Activated T-helper 17 cell treated with anti-CD3 and anti-CD28 coated beads, Interleukin-2, amount 50 U/mL, for 72 hours (primary cell): ENCODE measurements at regions not wholly inside any gene's neighbourhood (a gene's known extent, or its start where the extent isn't known, plus 50 kb on each side); places are given as distances from the start of the nearest gene placed in this dataset.
"Not testable (repeated sequence)": the region's sequence is repeated elsewhere in the genome, so short reads cannot be mapped to it uniquely, and the experiment has no call there.

Experiments
- ATAC-seq: fragments of 150-1000 bp; cut with Tn5 transposase; replicated peaks from 2 replicates; pipeline ENCODE4 v1.10.0; 2021; ENCODE audit warnings: mild to moderate bottlenecking, moderate library complexity
- H3K27ac Mint-ChIP-seq: one replicate; pipeline ENCODE4 v1.8.0; 2022; ENCODE audit warnings: mixed read lengths
- H3K27me3 Mint-ChIP-seq: one replicate; pipeline ENCODE4 v1.8.0; 2022; ENCODE audit warnings: mixed read lengths
- H3K36me3 Mint-ChIP-seq: one replicate; pipeline ENCODE4 v1.8.0; 2022; ENCODE audit warnings: low read depth, mild to moderate bottlenecking, mixed read lengths
- H3K4me1 Mint-ChIP-seq: one replicate; pipeline ENCODE4 v1.8.0; 2022; ENCODE audit warnings: mixed read lengths
- H3K4me3 Mint-ChIP-seq: one replicate; pipeline ENCODE4 v1.8.0; 2022; ENCODE audit warnings: mild to moderate bottlenecking, mixed read lengths
- H3K9me3 Mint-ChIP-seq: one replicate; pipeline ENCODE4 v1.8.0; 2022; ENCODE audit warnings: mixed read lengths

GRCh38 chr2:57707794-57708193 lies 338.8 kb upstream of the VRK2 start:
- not testable (repeated sequence) for H3K9me3 Mint-ChIP-seq, H3K4me1 Mint-ChIP-seq, H3K36me3 Mint-ChIP-seq, H3K27me3 Mint-ChIP-seq, ATAC-seq, H3K4me3 Mint-ChIP-seq, H3K27ac Mint-ChIP-seq

GRCh38 chr2:57711991-57712390 lies 334.6 kb upstream of the VRK2 start:
- Mint-ChIP-seq H3K4me3 (no peak overlapping the region), H3K9me3 (no peaks in the 10 kb centered on the region), H3K27ac (no peak overlapping the region), H3K27me3 (no peaks in the 10 kb centered on the region), H3K4me1 (no peaks in the 10 kb centered on the region), H3K36me3 (no peaks in the 10 kb centered on the region)
- no peak for ATAC-seq

GRCh38 chr2:57720728-57721627 lies 325.6 kb upstream of the VRK2 start:
- ATAC-seq = peak; percentile 75
- Mint-ChIP-seq H3K27me3 (peaks cover 4% of the 10 kb centered on the region), H3K9me3 (no peaks in the 10 kb centered on the region), H3K27ac (no peak overlapping the region), H3K36me3 (no peaks in the 10 kb centered on the region), H3K4me1 (no peaks in the 10 kb centered on the region), H3K4me3 (peak overlapping the region; percentile 29)

- Mint-ChIP-seq H3K27ac (no peak overlapping the region), H3K4me1 (peaks cover 5% of the 10 kb centered on the region), H3K4me3 (no peak overlapping the region), H3K36me3 (no peaks in the 10 kb centered on the region), H3K27me3 (peaks cover 4% of the 10 kb centered on the region), H3K9me3 (peaks cover 3% of the 10 kb centered on the region)
- no peak for ATAC-seq
These were observed 321.2 kb upstream of the VRK2 start for GRCh38 chr2:57725337-57725947.

- Mint-ChIP-seq H3K4me1 (peaks cover 5% of the 10 kb centered on the region), H3K9me3 (peaks cover 3% of the 10 kb centered on the region), H3K27ac (no peak overlapping the region)
These were observed 320.3 kb upstream of the VRK2 start for GRCh38 chr2:57726294-57726693.

GRCh38 chr2:57728691-57729090 lies 317.9 kb upstream of the VRK2 start:
- Mint-ChIP-seq H3K27me3 (peaks cover 4% of the 10 kb centered on the region), H3K27ac (no peak overlapping the region), H3K4me3 (no peak overlapping the region), H3K9me3 (peaks cover 3% of the 10 kb centered on the region), H3K36me3 (no peaks in the 10 kb centered on the region), H3K4me1 (peaks cover 5% of the 10 kb centered on the region)
- ATAC-seq = no peak

More at GRCh38 chr2:57726294-57726693, 320.3 kb upstream of the VRK2 start:
- H3K27me3 Mint-ChIP-seq = peaks cover 4% of the 10 kb centered on the region
- no peak overlapping the region for H3K4me3 Mint-ChIP-seq
- peak; percentile 32 for ATAC-seq
- no peaks in the 10 kb centered on the region for H3K36me3 Mint-ChIP-seq

GRCh38 chr2:57733956-57734355 lies 312.6 kb upstream of the VRK2 start:
- no peak for ATAC-seq
- Mint-ChIP-seq H3K9me3 (no peaks in the 10 kb centered on the region), H3K27ac (no peak overlapping the region), H3K27me3 (no peaks in the 10 kb centered on the region), H3K4me3 (no peak overlapping the region), H3K4me1 (no peaks in the 10 kb centered on the region), H3K36me3 (no peaks in the 10 kb centered on the region)

GRCh38 chr2:57740891-57741290 lies 305.7 kb upstream of the VRK2 start:
- no peak overlapping the region for H3K27ac Mint-ChIP-seq
- no peaks in the 10 kb centered on the region for H3K4me1 Mint-ChIP-seq
- H3K27me3 Mint-ChIP-seq = no peaks in the 10 kb centered on the region
- no peaks in the 10 kb centered on the region for H3K36me3 Mint-ChIP-seq
- no peaks in the 10 kb centered on the region for H3K9me3 Mint-ChIP-seq
- ATAC-seq = no peak
- H3K4me3 Mint-ChIP-seq = no peak overlapping the region

GRCh38 chr2:57753636-57754035 lies 293.0 kb upstream of the VRK2 start:
- Mint-ChIP-seq H3K36me3 (no peaks in the 10 kb centered on the region), H3K27me3 (no peaks in the 10 kb centered on the region), H3K4me3 (no peak overlapping the region), H3K27ac (no peak overlapping the region), H3K4me1 (no peaks in the 10 kb centered on the region), H3K9me3 (no peaks in the 10 kb centered on the region)
- no peak for ATAC-seq

- Mint-ChIP-seq H3K9me3 (no peaks in the 10 kb centered on the region), H3K4me3 (no peak overlapping the region), H3K27ac (no peak overlapping the region), H3K36me3 (no peaks in the 10 kb centered on the region), H3K4me1 (no peaks in the 10 kb centered on the region), H3K27me3 (peaks cover 8% of the 10 kb centered on the region)
- ATAC-seq = no peak
These were observed 287.9 kb upstream of the VRK2 start for GRCh38 chr2:57758686-57759085.

GRCh38 chr2:57759131-57759530 lies 287.5 kb upstream of the VRK2 start:
- Mint-ChIP-seq H3K36me3 (no peaks in the 10 kb centered on the region), H3K27ac (no peak overlapping the region), H3K4me1 (no peaks in the 10 kb centered on the region), H3K9me3 (no peaks in the 10 kb centered on the region), H3K4me3 (no peak overlapping the region), H3K27me3 (peaks cover 8% of the 10 kb centered on the region)
- ATAC-seq = no peak

GRCh38 chr2:57759822-57760300 lies 286.7 kb upstream of the VRK2 start:
- no peak overlapping the region for H3K4me3 Mint-ChIP-seq

GRCh38 chr2:57760381-57760801 lies 286.2 kb upstream of the VRK2 start:
- no peaks in the 10 kb centered on the region for H3K9me3 Mint-ChIP-seq
- no peak for ATAC-seq
- peaks cover 8% of the 10 kb centered on the region for H3K27me3 Mint-ChIP-seq
- H3K4me3 Mint-ChIP-seq = no peak overlapping the region
- no peak overlapping the region for H3K27ac Mint-ChIP-seq
- H3K4me1 Mint-ChIP-seq = no peaks in the 10 kb centered on the region
- no peaks in the 10 kb centered on the region for H3K36me3 Mint-ChIP-seq

More at GRCh38 chr2:57759822-57760300, 286.7 kb upstream of the VRK2 start:
- H3K4me1 Mint-ChIP-seq = no peaks in the 10 kb centered on the region
- H3K27ac Mint-ChIP-seq = no peak overlapping the region
- no peaks in the 10 kb centered on the region for H3K9me3 Mint-ChIP-seq
- no peaks in the 10 kb centered on the region for H3K36me3 Mint-ChIP-seq
- ATAC-seq = peak; percentile 90
- H3K27me3 Mint-ChIP-seq = peaks cover 8% of the 10 kb centered on the region

GRCh38 chr2:57776916-57777315 lies 269.7 kb upstream of the VRK2 start:
- Mint-ChIP-seq H3K27ac (no peak overlapping the region), H3K9me3 (no peaks in the 10 kb centered on the region), H3K4me1 (no peaks in the 10 kb centered on the region), H3K4me3 (no peak overlapping the region), H3K27me3 (no peaks in the 10 kb centered on the region), H3K36me3 (no peaks in the 10 kb centered on the region)
- no peak for ATAC-seq

- Mint-ChIP-seq H3K4me1 (no peaks in the 10 kb centered on the region), H3K27me3 (no peaks in the 10 kb centered on the region), H3K27ac (no peak overlapping the region), H3K9me3 (no peaks in the 10 kb centered on the region), H3K36me3 (no peaks in the 10 kb centered on the region), H3K4me3 (no peak overlapping the region)
- no peak for ATAC-seq
These were observed 264.0 kb upstream of the VRK2 start for GRCh38 chr2:57782587-57782986.
